Breast epithelium (tissue), 4 donors: ENCODE measurements at regions not wholly inside any gene's neighbourhood (a gene's known extent, or its start where the extent isn't known, plus 50 kb on each side); places are given as distances from the start of the nearest gene placed in this dataset.

Experiments
- DNase-seq, 2 donors: peaks; one replicate each; pipeline ENCODE4 v3.0.0-alpha.2; 2019; ENCODE audit warnings: low spot score in 2 of 2
- H3K27ac ChIP-seq, 2 donors: fragments of 200-600 bp; sonication (generic) in 1 of 2; one replicate each; pipeline ENCODE4 v1.5.1; 2016 to 2019; ENCODE audit warnings: mild to moderate bottlenecking in 1 of 2
- H3K27me3 ChIP-seq, 2 donors: fragments of 200-600 bp; sonication (generic) in 1 of 2; one replicate each; pipeline versions ENCODE4 v1.5.1 to v1.6.0; 2017 to 2019; ENCODE audit warnings: control low read depth in 1 of 2, mild to moderate bottlenecking in 1 of 2
- H3K36me3 ChIP-seq: fragments of 200-600 bp; one replicate; pipeline ENCODE4 v1.5.1; 2019
- H3K4me1 ChIP-seq, 2 donors: fragments of 200-600 bp; sonication (generic); one replicate each; pipeline ENCODE4 v1.5.1; 2016 to 2019; ENCODE audit warnings: control low read depth in 1 of 2
- H3K4me3 ChIP-seq, 3 donors: fragments of 200-600 bp; sonication (generic); 1 replicate in 2 of 3; 2 replicates in 1 of 3; pipeline ENCODE4 v1.5.1; 2016 to 2019; ENCODE audit warnings: mild to moderate bottlenecking in 3 of 3, moderate library complexity in 2 of 3
- H3K9me3 ChIP-seq, 2 donors: fragments of 200-600 bp; sonication (generic) in 1 of 2; one replicate each; pipeline ENCODE4 v1.5.1; 2016 to 2019; ENCODE audit warnings: control low read depth in 1 of 2
- POLR2A ChIP-seq: fragments of 450-650 bp; IDR thresholded peaks from one replicate; pipeline ENCODE4 v1.6.1; 2016; ENCODE audit warnings: antibody characterized with exemption, mild to moderate bottlenecking, moderate library complexity
- POLR2AphosphoS5 ChIP-seq, 3 donors: sonication (generic); formaldehyde crosslinking; IDR thresholded peaks; one replicate each; pipeline ENCODE4 v1.6.1; 2017; ENCODE audit warnings: antibody characterized with exemption in 3 of 3
- intact Hi-C: fragments of 100-400 bp; cut with DNase I; formaldehyde crosslinking; loops from one replicate; pipeline ENCODE4 v1.15.1; 2023; ENCODE audit warnings: low total_unique reads
- TF ChIP-seq, protein P1 (sequence below), 3 donors: fragments of 450-650 bp; IDR thresholded peaks; one replicate each; pipeline ENCODE4 v1.5.1; 2016 to 2017; ENCODE audit warnings: antibody characterized with exemption in 3 of 3, mild to moderate bottlenecking in 3 of 3, moderate library complexity in 3 of 3

- H3K4me3 ChIP-seq = no peak overlapping the region
- no peaks in the 10 kb centered on the region for H3K36me3 ChIP-seq
- no peak overlapping the region for H3K27ac ChIP-seq
- no peaks in the 10 kb centered on the region for H3K4me1 ChIP-seq
- intact Hi-C loops = no loop called here
- DNase-seq = no peak
- no peaks in the 10 kb centered on the region for H3K9me3 ChIP-seq
- no peaks in the 10 kb centered on the region for H3K27me3 ChIP-seq
- TF ChIP-seq, protein P1, sequence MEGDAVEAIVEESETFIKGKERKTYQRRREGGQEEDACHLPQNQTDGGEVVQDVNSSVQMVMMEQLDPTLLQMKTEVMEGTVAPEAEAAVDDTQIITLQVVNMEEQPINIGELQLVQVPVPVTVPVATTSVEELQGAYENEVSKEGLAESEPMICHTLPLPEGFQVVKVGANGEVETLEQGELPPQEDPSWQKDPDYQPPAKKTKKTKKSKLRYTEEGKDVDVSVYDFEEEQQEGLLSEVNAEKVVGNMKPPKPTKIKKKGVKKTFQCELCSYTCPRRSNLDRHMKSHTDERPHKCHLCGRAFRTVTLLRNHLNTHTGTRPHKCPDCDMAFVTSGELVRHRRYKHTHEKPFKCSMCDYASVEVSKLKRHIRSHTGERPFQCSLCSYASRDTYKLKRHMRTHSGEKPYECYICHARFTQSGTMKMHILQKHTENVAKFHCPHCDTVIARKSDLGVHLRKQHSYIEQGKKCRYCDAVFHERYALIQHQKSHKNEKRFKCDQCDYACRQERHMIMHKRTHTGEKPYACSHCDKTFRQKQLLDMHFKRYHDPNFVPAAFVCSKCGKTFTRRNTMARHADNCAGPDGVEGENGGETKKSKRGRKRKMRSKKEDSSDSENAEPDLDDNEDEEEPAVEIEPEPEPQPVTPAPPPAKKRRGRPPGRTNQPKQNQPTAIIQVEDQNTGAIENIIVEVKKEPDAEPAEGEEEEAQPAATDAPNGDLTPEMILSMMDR (IDR thresholded peaks at IDR 0.05) = no peak
- TF ChIP-seq POLR2AphosphoS5 (IDR thresholded peaks at IDR 0.05) = no peak
- no peak for TF ChIP-seq POLR2A
These were observed 145.9 kb upstream of the COPS8 start for GRCh38 chr2:236939721-236940231.

GRCh38 chr2:236940497-236940896, 145.2 kb upstream of the COPS8 start:
- Histone ChIP-seq H3K27me3 (no peaks in the 10 kb centered on the region), H3K36me3 (no peaks in the 10 kb centered on the region), H3K27ac (no peak overlapping the region), H3K4me1 (no peaks in the 10 kb centered on the region), H3K9me3 (no peaks in the 10 kb centered on the region), H3K4me3 (no peak overlapping the region)
- DNase-seq = no peak
- no peak for TF ChIP-seq POLR2A
- intact Hi-C loops = no loop called here

- intact Hi-C loops = no loop called here
- H3K36me3 ChIP-seq = no peaks in the 10 kb centered on the region
- DNase-seq = no peak
These were observed 144.7 kb upstream of the COPS8 start for GRCh38 chr2:236940916-236941520.

DNA sequence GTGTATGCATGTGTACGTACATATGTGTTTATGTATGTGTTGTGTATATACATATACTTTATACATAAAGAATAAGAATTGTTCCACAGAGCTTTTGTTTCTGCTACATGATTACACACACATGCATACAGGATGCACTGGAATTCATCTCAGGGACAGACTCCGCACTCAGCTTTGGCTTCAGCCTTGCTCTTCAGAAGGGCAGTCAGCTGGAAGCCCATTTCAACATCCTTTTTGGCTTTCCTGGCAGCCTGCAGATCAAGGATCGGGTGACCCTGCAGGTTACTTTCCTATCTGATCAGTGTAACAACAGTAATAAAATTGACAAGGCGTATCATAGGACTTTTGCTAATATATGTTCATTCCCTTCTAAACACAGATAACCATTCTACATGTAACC, 144.1 kb upstream of the COPS8 start:
- Histone ChIP-seq H3K9me3 (no peaks in the 10 kb centered on the region), H3K27ac (no peak overlapping the region), H3K36me3 (no peaks in the 10 kb centered on the region), H3K4me1 (no peaks in the 10 kb centered on the region), H3K4me3 (no peak overlapping the region), H3K27me3 (no peaks in the 10 kb centered on the region)
- no peak for DNase-seq
- intact Hi-C loops = no loop called here
- TF ChIP-seq POLR2AphosphoS5 (IDR thresholded peaks at IDR 0.05) = no peak

More at GRCh38 chr2:236940916-236941520, 144.7 kb upstream of the COPS8 start:
- Histone ChIP-seq H3K4me1 (no peaks in the 10 kb centered on the region), H3K9me3 (no peaks in the 10 kb centered on the region), H3K27me3 (no peaks in the 10 kb centered on the region), H3K4me3 (no peak overlapping the region), H3K27ac (no peak overlapping the region)
- TF ChIP-seq POLR2AphosphoS5 (IDR thresholded peaks at IDR 0.05) (no peak), POLR2A (no peak)
- TF ChIP-seq, protein P1 (IDR thresholded peaks at IDR 0.05) = no peak

DNA sequence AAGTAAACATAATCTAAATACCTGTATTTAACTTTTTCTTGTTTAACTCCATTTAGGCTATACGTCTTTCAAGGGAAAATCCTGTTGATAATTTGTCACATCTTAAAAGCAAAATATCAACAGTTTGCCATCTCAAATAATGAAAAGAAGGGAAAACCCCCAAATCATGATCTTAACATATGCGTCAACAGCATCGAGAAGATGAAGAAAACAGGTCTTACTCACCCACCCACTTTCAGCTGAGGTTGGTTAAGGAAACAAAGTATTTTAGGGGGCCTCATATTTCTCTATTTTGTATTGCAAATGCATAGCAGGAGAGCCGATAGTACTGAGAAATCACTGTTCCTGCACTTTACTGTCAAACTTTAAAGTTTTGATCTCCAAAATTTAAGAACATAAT, 143.1 kb upstream of the COPS8 start:
- H3K27ac ChIP-seq = no peak overlapping the region
- DNase-seq = no peak
- no peak overlapping the region for H3K4me3 ChIP-seq
- no peaks in the 10 kb centered on the region for H3K4me1 ChIP-seq
- intact Hi-C loops = no loop called here
- no peaks in the 10 kb centered on the region for H3K9me3 ChIP-seq
- H3K36me3 ChIP-seq = no peaks in the 10 kb centered on the region
- TF ChIP-seq, protein P1 (IDR thresholded peaks at IDR 0.05) = no peak
- TF ChIP-seq POLR2AphosphoS5 (IDR thresholded peaks at IDR 0.05) (no peak), POLR2A (no peak)
- H3K27me3 ChIP-seq = no peaks in the 10 kb centered on the region

DNA sequence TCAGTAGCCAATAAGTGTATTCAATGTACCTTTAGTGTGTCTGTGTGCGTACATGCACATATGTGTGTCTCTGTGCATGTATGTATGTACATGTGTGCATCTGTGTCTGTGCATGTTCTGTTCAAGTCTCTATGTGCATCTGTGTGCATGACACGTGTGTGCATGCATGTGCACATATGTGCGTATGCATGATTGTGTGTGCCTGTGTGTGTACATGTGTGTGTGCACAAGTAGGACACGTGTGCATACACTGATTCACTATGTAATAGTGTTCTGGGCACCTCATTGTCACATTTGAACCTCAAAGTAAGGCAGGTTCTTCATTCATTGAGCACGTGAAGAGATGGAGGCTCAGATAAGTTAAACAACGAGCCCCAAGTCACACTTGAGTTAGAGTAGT, 142.6 kb upstream of the COPS8 start:
- H3K27me3 ChIP-seq = no peaks in the 10 kb centered on the region
- intact Hi-C loops = no loop called here
- no peaks in the 10 kb centered on the region for H3K9me3 ChIP-seq
- no peak for DNase-seq
- TF ChIP-seq POLR2AphosphoS5 (IDR thresholded peaks at IDR 0.05) (no peak), POLR2A (no peak)
- TF ChIP-seq, protein P1 (IDR thresholded peaks at IDR 0.05) = no peak
- H3K4me1 ChIP-seq = no peaks in the 10 kb centered on the region
- H3K4me3 ChIP-seq = no peak overlapping the region
- H3K36me3 ChIP-seq = no peaks in the 10 kb centered on the region
- no peak overlapping the region for H3K27ac ChIP-seq
